Inflammatory macrophage treated with lipopolysaccharide for 4 hours (primary cell): ENCODE measurements at regions not wholly inside any gene's neighbourhood (a gene's known extent, or its start where the extent isn't known, plus 50 kb on each side); places are given as distances from the start of the nearest gene placed in this dataset.
"Not testable (repeated sequence)": the region's sequence is repeated elsewhere in the genome, so short reads cannot be mapped to it uniquely, and the experiment has no call there.

Experiments
- DNase-seq: peaks from one replicate; pipeline ENCODE4 v3.0.0-alpha.2; 2020

DNA sequence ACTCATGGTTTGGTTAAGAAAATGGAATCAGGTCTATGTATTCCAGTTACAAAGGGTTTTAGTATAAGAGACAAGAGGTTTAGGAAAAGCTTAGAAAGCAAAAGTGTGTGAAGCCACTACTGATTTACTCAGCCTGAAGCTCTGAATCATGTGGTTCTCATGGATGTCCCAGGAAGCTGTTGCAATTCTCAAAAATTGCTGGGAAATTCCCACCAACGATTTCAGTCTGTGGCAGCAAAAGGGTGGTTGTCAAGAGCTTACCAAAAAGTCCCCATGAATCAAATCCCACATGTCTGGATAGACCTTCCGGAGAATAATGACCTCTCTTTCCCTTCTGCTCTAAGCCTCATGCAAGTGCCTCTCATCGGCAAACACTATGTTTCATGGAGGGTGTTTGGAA is 929.9 kb downstream of the TLE4 start:
- peak; percentile 1 for DNase-seq

DNA sequence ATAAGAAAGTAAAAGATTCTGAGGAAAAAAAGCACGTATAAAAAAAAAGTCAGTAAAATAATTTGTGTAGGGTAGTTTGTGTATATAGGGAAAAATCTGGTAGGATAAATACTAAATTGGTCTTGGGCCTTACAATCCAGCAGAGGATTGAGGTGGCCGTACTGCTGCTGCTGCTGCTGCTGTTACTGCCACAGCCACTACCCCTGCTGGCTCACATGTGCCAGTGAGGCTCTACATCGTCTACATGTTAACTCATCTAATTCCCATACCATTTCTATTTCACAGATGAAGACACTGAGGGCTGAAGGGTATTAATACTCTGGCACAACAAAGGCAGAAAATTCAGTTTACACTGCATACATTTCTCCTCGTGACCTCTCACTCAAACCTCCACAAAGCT is 928.5 kb downstream of the TLE4 start:
- DNase-seq, result no peak

DNA sequence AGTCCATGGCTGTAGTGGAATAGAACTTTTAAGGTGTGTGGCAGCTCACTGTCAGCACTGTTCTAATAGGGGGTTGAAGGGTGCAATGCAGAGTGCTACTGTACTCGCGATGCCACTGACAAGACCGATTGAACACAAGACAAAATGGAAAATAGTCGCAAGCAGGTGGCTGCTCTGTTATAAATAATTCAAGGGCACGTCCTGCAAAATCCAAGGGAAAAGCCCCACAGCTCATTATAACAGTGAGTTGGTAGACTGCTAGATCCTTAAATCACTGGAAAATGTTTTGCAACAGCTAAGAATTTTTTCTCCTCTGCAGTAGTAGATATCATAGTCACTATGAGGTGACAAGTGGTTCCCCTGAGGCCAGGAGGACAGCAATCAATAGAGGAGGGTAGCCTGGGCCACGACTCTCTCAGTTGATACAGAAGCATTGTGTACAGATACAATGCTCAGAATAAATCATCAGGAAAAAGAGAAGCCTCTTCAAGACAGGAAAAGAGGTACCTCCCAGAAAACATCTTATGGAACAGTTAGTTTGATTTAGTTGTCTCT is 926.3 kb downstream of the TLE4 start:
- DNase-seq, result no peak

DNA sequence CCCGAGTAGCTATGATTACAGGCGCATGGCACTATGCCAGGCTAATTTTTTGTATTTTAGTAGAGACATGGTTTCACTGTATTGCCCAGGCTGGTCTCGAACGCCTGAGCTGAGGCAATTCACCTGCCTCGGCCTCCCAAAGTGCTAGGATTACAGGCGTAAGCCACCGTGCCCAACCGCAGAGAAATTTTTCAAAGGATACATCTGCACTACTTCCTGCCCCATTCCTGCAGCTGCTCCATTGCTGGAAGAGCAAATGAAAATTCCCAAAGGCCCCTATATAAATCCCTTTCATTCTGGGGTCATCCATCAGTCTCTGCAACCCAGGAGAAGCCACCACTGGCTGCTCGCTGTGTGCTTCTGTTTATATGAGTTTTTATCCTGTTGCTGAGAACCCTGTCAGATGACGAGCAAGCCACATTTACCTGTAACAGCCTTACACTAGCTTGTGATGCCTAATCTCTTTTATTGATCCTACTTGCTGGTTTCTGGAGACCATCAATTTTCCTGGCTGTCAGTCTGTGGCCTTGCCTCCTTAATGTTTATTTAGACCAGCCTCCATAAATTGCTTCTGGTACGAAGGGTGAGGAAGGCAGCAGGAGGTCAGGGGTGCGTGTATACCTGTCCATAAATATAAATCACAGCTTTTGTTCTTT is 925.3 kb downstream of the TLE4 start:
- no peak for DNase-seq

DNA sequence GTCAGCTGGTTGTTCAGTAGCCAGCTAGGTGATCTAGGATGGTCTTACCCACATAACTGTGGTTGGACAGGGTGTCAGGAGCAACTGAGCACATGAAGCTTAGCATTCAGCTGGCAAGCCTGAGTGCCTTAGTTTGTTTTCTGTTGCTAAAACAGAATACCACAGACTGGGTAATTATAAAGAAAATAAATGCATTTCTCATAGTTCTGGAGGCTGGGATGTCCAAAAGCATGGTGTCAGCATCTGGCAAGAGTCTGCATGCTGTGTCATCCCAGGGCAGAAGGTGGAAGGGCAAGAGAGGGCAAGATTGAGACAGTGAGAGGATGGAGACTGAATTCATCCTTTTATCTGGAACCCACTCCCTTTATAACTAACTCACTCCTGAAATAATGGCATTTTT is 921.5 kb downstream of the TLE4 start:
- DNase-seq, result no peak

DNA sequence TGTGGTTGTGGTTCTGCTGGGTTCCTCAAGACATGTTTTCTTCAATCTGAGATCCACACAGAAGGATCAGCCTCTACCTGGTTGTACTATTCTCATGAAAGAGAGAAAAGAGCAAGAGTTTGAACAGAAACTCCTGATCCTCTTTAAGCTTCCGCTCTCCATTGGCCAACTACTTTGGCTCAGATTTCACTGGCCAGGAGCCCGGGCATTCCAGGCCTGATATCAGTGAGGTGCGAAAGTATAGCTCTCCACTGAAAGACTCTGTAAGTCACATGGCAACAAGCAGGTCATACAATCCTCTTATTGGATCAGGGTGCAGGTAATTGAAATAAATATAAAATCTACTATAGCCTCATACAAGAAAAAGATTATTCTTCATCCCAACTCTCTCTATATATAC is 920.5 kb downstream of the TLE4 start:
- no peak for DNase-seq

DNA sequence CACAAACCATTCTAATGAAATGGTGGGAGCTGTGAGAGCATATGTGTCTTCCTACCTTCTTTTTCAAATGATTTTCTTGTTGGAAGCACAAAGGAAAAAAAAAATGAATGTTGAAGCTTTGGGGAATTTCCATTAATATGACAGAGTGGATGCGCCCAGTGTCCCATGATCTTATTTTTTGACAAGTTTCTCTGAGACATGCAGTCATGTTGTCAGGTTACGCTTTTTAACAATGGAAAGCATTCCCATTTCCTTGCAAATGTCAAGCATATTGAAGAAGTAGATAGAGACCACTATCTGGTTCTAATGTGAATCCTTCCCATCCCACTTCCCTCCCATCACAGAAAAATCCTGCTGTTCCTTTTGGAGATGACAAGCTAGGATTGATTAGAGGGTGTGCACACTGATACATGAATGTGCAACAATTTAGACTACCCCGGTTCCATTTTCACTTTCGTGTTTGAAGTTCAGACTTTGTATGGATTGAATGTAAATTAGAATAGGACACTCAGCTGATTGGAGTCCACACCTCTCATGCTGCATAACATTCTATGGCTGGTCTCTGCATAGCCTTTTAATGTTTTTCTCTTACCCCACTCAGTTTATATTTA is 919.4 kb downstream of the TLE4 start:
- no peak for DNase-seq

DNA sequence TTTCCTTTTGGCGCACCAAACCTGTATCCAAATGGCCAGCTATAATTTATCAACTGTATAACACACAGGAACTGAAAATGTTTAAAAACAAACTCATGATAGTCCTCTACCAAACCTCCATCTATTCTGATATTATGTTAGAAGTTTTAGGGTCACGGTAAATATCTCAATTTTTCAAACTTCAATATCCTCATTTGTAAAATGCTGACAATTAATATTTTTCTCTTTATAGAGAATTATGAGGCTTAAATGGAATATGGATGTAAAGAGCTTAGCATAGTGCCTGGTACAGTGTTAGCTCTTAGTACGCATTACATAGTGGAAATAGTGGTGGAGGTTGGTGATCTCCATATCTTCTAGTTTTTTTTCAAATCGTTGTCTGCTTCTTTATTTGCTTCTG is 917.6 kb downstream of the TLE4 start:
- DNase-seq, result no peak

DNA sequence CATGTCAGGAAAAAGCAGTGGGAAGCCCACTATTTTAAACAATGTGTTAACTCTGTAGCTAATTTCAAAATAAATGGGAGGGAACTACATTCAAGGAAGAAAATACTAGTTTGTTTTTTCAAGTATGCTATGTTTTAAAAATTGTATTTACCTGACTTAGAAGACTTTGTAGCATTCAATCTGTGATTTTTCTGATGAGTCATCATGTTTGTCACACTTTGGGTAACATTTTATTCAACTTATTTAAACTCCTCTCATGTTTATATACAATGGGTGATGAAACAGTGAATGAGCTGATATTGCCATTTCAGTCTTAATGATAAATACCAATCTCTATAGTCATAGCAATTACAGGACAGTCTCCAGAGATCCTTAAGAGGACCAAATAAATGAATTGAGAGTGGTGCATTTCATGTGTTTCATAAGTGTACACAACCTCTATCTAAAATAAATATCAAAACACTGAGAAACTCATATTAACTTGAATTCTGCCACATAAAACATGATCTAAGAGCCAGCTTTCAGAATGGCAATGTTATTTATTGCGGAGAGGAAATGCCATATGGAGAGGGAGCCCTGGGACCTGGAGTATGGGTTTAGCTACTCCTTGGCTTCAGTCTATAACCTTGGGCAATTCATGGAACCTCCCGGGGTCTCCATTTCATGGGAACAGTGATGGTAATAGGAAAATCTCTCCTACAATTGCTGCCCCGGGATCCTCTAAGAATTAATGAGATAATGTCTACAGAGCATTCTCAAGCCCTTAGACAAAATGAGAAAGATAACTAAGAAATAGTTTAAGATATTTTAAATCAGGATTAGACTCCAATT is 913.9 kb downstream of the TLE4 start:
- DNase-seq, result no peak

DNA sequence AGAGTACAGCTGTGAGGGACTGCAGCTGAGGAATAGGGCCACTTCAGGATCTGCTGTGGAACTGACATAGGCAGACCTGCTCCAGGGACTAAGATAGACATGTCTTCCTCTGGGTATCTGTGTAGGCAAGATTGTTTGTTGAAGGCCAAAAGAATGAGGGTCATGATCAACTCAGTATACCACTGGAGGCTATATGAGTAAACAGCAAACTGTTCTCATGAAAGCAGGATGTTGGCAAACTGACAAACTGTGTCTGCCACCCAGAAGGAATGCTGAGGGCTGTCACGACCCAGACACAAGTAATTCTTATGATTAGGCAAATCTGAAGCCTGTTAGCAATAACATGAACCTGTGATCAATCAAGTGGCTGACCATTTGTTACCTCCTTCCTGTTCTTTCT is 910.5 kb downstream of the TLE4 start:
- DNase-seq, result not testable (repeated sequence)

DNA sequence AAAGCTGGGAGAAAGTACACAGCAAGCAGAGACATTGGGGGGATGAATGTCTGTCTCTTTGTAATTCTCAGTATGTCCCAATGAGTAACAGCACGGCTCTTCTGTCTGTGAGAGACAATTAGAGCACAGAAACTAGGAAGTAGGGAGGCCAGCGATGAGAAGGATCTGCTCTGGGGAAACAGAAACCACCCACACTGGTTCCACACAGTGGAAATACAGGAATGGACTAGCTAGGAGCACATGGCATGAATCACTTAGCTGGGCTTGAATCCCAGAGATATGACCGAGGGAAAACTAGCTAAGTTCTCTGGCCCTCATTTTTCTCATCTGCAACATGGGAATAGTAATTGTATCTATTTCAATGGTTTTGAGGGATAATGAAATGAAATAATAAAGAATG is 895.9 kb downstream of the TLE4 start:
- DNase-seq, result no peak

DNA sequence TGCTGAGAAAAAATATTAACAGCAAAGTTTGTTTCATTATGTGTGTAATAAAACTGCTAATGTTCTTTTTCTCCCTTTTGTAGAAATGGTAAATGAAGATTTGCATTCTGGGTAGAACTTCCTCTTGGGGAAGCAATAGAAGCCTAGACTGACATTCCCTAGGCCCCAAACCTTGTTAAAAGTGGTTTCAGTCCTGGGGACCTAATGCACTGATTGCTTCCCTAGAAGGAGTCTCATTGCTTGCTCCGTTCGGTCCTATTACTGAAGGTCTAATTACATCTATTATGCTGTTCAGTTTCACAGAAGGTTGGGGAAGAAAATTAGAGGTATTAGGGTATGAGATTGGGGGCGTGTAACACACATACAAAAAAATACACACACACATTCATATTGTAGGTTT is 893.8 kb downstream of the TLE4 start:
- DNase-seq, result no peak

DNA sequence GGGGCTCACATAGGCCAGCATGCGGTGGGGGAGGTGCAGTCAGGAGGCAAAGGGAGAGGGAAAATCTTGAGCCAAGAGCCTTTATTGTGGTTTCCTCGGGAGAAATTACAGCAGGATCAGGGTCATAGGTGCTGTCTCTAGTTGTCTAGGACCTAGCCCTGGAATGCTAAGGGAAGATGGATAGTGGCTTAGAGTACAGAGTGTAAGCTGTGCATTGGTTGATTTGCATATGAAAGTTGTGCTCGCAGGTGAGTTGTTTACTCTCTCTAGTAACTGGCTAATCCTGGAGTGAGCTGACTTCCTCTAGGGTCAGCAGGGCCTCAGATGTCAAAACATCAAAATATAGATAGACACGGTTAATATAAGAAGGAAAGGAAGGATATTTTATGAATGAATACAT is 877.7 kb downstream of the TLE4 start:
- no peak for DNase-seq

DNA sequence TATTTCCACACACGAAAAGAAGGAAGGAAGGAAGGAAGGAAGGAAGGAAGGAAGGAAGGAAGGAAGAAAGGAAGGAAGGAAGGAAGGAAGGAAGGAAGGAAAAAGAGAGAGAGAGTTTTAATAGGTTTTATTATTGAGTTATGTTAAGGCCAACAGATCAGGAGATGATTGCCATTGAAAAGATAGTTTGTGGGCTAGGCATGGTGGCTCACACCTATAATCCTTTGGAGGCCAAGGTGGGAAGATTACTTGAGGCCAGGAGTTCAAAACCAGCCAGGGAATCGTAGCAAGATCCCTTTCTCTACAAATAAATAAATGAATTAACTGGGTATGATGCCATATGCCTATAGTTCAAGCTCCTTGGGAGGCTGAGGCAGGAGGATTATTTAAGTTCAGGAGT is 877.2 kb downstream of the TLE4 start:
- DNase-seq, result no peak

DNA sequence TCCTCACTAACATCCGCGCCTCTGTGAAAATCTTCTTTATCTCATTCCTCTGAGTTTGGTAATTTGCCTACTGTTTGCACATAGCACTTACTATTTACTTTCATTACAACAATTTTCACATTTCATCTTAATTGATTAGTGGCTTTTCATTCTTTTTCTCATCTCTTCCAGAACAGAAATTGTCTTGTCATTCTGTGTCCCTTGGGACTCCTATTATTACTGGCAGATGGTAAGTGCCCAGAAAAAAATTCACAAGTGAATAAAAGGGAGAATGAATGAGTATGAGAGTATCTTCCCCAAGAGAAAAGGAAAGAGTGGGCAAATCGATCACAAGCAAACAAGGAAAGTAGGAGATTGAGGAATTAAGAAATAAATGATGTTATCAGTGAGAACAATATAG is 876.1 kb downstream of the TLE4 start:
- no peak for DNase-seq

DNA sequence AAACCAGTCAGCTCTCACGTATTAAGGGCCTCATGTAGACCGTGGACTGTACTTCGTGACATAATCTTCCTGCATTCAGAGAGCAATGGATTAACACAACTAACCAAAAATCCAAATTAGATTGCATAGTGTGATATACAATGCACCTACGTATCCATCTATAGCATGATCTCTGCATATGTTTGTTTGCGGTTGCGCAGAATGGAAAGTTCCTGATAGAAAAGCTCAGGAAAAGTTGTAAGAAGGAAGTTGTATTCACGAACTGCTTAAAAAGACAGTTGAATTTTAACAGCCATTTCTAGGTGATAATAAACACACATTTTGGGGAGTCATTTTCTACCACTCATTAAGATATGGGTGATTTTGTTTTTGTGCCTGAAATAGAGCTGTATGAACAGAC is 869.0 kb downstream of the TLE4 start:
- no peak for DNase-seq

DNA sequence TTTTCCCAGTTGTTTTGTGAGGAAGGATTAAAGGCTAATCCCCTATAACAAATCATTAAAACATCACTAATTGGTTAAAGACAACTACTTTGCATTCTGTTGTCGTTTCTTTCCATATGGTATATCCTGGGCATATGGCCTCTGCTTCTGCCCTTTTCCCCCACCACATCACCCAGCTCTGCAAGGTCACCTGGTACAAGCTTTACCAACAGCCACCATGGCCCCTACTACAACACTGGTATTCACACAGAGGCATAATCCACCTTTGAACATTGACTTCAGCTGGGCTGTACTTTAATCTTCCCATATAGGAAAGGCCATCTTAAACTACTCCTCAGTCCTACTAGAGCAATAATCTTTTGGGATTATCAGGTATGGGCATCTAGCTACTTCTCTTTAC is 866.1 kb downstream of the TLE4 start:
- no peak for DNase-seq

DNA sequence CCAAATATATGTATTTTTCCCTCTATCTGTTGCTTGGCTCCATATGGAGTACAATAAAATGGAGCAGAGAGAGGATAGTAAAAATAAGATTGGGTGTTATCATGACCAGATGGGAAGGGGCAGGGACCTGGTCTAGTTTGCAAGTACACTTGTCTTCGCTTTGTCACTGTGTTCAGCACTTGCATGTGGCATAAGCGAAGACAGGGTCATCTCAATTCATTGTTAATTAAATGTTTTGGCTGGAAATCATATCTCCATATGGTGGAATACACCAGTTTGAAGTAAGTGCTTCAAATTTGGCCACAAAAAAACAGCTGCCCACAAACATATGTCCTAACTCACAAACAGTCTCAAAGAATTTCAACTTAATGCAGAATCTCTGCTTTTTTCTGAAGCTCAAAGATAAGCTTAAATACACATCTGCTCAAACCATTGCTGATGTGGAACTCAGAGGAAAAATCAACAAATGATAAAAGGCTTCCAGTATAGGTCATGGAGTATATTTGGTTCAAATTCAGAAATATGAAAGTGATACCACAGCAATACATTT is 865.4 kb downstream of the TLE4 start:
- DNase-seq, result no peak

DNA sequence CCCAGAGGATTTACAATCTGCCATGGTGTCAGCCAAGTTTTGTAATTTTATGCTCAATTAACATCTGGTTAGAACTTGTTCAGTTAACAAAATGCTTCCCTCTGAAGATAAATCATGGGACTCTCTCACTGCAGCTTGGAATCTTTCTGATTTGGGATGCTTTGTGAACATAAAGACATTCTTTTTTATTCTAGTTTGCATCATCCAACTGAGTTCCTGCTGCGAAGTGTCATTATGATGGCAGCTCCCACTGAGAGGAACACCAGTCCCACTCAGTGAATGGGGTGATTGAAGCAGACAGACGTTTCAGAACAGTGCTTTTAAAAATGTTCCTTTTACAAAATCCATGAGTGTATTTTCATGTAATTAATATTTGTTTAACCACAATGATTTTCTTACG is 863.8 kb downstream of the TLE4 start:
- no peak for DNase-seq

DNA sequence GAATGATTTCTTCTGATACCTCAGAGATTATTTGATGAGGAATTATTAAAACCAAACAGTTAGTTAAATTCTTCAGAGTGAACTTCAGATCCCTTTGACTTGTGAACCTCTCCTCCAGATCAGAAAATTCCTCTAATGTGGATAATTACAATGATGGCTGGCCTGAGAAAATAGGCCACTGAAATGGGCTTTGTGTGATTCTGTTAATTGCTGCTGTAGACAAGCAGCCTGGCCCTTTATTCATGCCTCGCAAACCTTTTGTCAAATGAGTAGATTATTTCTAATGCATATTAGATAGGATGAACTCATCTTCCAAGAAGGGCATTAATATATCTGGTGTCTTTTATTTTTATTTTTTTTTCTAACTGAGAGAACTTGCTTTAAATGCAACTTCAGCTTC is 855.2 kb downstream of the TLE4 start:
- no peak for DNase-seq

DNA sequence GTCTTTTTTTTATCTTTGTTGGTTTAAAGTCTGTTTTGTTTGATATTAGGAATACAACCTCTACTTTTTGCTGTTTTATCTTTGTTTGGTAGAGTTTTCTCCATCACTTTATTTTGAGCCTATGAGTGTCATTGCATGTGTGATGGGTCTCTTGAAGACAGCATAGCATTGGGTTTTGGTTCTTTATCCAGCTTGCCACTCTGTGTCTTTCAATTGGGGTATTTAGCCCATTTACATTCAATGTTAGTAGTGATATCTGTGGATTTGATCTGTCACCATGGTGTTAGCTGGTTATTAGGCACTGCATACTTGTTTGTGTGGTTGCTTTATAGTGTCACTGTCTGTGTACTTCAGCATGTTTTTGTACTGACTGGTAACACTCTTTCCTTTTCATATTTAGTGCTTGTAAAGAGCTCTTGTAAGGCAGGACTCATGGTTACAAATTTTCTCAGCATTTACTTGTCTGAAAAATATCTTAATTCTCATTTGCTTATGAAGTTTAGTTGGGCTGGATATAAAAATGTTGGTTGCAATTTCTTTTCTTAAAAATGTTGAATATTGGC is 845.5 kb downstream of the TLE4 start:
- no peak for DNase-seq

DNA sequence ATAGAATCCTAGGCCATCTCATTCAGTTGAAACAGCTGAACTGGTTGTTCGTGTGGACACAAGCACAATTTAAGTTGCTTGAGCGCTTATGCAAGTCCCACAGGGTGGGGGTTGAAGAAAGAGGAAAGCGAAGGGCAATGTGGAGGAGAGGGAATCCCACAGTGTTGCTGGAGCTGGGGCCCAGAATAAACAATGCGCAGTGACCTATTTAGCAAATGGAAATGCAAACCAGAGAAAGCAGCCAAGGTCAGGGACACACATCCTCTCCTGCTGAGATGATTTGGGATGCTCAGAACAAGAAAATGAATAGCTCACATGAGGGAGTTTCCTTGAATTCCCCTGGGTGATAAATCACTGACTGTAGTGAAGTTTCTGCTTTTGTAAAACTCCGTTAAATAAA is 838.3 kb downstream of the TLE4 start:
- no peak for DNase-seq

DNA sequence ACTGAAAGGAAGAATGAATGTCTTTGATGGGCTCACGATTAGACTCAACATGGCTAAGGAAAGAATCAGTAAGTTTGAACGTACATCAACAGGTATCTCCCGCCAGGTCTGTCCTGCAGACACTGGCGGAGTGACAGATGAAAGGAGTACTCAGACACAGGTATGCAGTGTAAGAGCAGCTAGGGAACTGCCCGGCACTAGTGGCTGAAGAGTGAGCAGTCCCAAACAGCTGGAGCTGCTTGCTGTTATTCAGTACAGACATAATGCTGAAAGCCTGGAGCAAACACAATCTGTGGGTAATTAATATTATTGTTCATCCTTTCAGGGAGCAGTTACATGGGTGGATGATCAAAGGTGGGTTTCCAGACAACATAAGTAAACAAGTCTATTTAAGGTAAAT is 835.5 kb downstream of the TLE4 start:
- no peak for DNase-seq
